Breast epithelium (tissue), 4 donors: ENCODE measurements at regions not wholly inside any gene's neighbourhood (a gene's known extent, or its start where the extent isn't known, plus 50 kb on each side); places are given as distances from the start of the nearest gene placed in this dataset.

Source experiments
- DNase-seq, 2 donors: peaks; one replicate each; pipeline ENCODE4 v3.0.0-alpha.2; 2019; ENCODE audit warnings: low spot score in 2 of 2
- H3K27ac ChIP-seq, 2 donors: fragments of 200-600 bp; sonication (generic) in 1 of 2; one replicate each; pipeline ENCODE4 v1.5.1; 2016 to 2019; ENCODE audit warnings: mild to moderate bottlenecking in 1 of 2
- H3K27me3 ChIP-seq, 2 donors: fragments of 200-600 bp; sonication (generic) in 1 of 2; one replicate each; pipeline versions ENCODE4 v1.5.1 to v1.6.0; 2017 to 2019; ENCODE audit warnings: control low read depth in 1 of 2, mild to moderate bottlenecking in 1 of 2
- H3K36me3 ChIP-seq: fragments of 200-600 bp; one replicate; pipeline ENCODE4 v1.5.1; 2019
- H3K4me1 ChIP-seq, 2 donors: fragments of 200-600 bp; sonication (generic); one replicate each; pipeline ENCODE4 v1.5.1; 2016 to 2019; ENCODE audit warnings: control low read depth in 1 of 2
- H3K4me3 ChIP-seq, 3 donors: fragments of 200-600 bp; sonication (generic); 1 replicate in 2 of 3; 2 replicates in 1 of 3; pipeline ENCODE4 v1.5.1; 2016 to 2019; ENCODE audit warnings: mild to moderate bottlenecking in 3 of 3, moderate library complexity in 2 of 3
- H3K9me3 ChIP-seq, 2 donors: fragments of 200-600 bp; sonication (generic) in 1 of 2; one replicate each; pipeline ENCODE4 v1.5.1; 2016 to 2019; ENCODE audit warnings: control low read depth in 1 of 2
- CTCF ChIP-seq, 3 donors: fragments of 450-650 bp; IDR thresholded peaks; one replicate each; pipeline ENCODE4 v1.5.1; 2016 to 2017; ENCODE audit warnings: antibody characterized with exemption in 3 of 3, mild to moderate bottlenecking in 3 of 3, moderate library complexity in 3 of 3
- POLR2A ChIP-seq: fragments of 450-650 bp; IDR thresholded peaks from one replicate; pipeline ENCODE4 v1.6.1; 2016; ENCODE audit warnings: antibody characterized with exemption, mild to moderate bottlenecking, moderate library complexity
- POLR2AphosphoS5 ChIP-seq, 3 donors: sonication (generic); formaldehyde crosslinking; IDR thresholded peaks; one replicate each; pipeline ENCODE4 v1.6.1; 2017; ENCODE audit warnings: antibody characterized with exemption in 3 of 3
- intact Hi-C: fragments of 100-400 bp; cut with DNase I; formaldehyde crosslinking; loops from one replicate; pipeline ENCODE4 v1.15.1; 2023; ENCODE audit warnings: low total_unique reads

GRCh38 chr20:60123652-60124051 is 165.4 kb downstream of the CDH26 start:
- Histone ChIP-seq H3K36me3 (no peaks in the 10 kb centered on the region), H3K9me3 (no peaks in the 10 kb centered on the region), H3K27ac (no peak overlapping the region), H3K27me3 (peaks cover 0 to 3% of the 10 kb centered on the region in 2 donors), H3K4me1 (no peaks in the 10 kb centered on the region), H3K4me3 (no peak overlapping the region)
- intact Hi-C loops = no loop called here
- TF ChIP-seq POLR2AphosphoS5 (IDR thresholded peaks at IDR 0.05) (no peak), CTCF (IDR thresholded peaks at IDR 0.05) (no peak), POLR2A (no peak)
- no peak for DNase-seq

DNA sequence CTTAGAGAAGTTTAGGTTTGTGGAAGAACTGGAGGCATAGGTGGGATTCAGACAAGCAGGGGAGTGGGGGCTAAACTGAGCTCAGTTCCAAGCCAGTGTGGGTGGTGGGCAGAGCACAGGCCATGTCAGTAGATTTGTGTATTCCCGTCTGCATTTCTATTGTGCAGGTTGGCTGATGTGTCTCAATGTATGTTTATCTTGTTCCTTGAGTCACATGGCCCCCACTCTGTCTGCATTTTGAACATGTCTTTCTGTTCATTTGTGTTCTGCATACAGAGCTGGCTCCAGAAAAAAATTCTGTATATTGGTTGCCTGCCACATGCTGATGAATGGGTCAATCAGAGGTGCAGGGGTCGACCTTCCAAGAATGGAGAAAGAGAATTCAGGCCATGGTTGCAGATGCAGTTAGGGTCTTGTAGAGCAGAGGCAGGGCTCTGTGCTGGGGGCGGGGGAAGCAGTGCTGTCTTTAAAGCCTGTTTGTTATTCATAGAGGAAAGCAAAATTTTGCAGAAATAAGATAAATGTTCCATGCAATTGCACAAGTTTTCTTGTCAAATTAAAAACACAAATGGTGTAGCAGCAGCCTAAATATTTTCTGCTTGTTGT is 166.7 kb downstream of the CDH26 start:
- no peaks in the 10 kb centered on the region for H3K9me3 ChIP-seq
- DNase-seq = no peak
- H3K4me3 ChIP-seq = no peak overlapping the region
- TF ChIP-seq CTCF (IDR thresholded peaks at IDR 0.05) (no peak), POLR2A (no peak), POLR2AphosphoS5 (IDR thresholded peaks at IDR 0.05) (no peak)
- peaks cover 0 to 3% of the 10 kb centered on the region in 2 donors for H3K27me3 ChIP-seq
- H3K36me3 ChIP-seq = no peaks in the 10 kb centered on the region
- no peaks in the 10 kb centered on the region for H3K4me1 ChIP-seq
- intact Hi-C loops = no loop called here
- no peak overlapping the region for H3K27ac ChIP-seq

GRCh38 chr20:60125513-60125912 is 167.3 kb downstream of the CDH26 start:
- Histone ChIP-seq H3K27ac (no peak overlapping the region), H3K9me3 (no peaks in the 10 kb centered on the region), H3K4me3 (no peak overlapping the region), H3K27me3 (peaks cover 0 to 3% of the 10 kb centered on the region in 2 donors), H3K36me3 (no peaks in the 10 kb centered on the region), H3K4me1 (no peaks in the 10 kb centered on the region)
- no peak for DNase-seq
- intact Hi-C loops = no loop called here
- TF ChIP-seq POLR2AphosphoS5 (IDR thresholded peaks at IDR 0.05) (no peak), CTCF (IDR thresholded peaks at IDR 0.05) (no peak), POLR2A (no peak)

DNA sequence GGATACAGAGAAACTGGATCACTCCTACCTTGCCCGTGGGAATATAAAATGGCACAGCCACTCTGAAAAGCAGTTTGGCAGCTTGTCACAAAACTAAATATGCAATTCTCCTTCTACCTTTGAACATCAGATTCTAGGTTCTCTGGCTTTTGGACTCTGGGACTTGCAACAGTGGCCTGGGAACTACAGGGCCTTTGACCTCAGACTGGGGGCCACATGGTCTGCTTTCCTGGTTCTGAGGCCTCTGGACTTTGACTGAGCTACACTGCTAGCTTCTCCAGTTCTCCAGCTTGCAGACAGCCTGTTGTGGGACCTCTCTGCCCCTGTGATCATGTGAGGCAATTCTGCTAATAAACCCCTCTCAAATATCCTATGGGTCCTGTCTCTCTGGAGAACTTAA is 168.8 kb downstream of the CDH26 start:
- intact Hi-C loops = no loop called here

DNA sequence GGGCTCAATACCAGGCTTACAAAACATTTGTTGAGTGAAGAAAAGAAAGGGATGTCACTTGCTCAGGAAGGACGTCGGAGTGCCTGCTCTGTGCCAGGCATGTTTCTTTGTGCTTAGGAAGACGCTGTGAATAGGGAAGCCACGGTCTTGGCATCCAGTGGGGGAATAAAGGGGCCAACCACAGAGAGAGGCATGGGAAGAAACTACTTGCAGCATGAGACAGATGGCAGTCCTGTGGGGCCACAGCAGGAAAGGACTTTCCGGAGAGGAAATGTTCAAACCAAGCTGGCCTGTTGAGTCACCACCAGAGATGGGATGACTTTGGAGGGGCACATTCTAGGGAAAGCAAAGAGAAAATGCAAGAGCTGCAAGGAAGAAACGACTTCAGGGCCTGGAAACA is 173.2 kb downstream of the CDH26 start:
- Histone ChIP-seq H3K36me3 (no peaks in the 10 kb centered on the region), H3K27me3 (no peaks in the 10 kb centered on the region), H3K9me3 (no peaks in the 10 kb centered on the region), H3K4me1 (no peaks in the 10 kb centered on the region), H3K4me3 (no peak overlapping the region), H3K27ac (no peak overlapping the region)
- TF ChIP-seq POLR2AphosphoS5 (IDR thresholded peaks at IDR 0.05) = no peak
- TF ChIP-seq CTCF (IDR thresholded peaks at IDR 0.05) = no peak
- no peak for TF ChIP-seq POLR2A
- intact Hi-C loops = no loop called here
- DNase-seq = no peak

More for the DNA sequence above, 168.8 kb downstream of the CDH26 start:
- TF ChIP-seq CTCF (IDR thresholded peaks at IDR 0.05) = no peak
- H3K4me3 ChIP-seq = no peak overlapping the region
- no peaks in the 10 kb centered on the region for H3K4me1 ChIP-seq
- H3K27me3 ChIP-seq = peaks cover 0 to 3% of the 10 kb centered on the region in 2 donors
- DNase-seq = no peak
- H3K9me3 ChIP-seq = no peaks in the 10 kb centered on the region
- no peaks in the 10 kb centered on the region for H3K36me3 ChIP-seq
- no peak overlapping the region for H3K27ac ChIP-seq
